HFFc6 (cell line): ENCODE measurements at regions not wholly inside any gene's neighbourhood (a gene's known extent, or its start where the extent isn't known, plus 50 kb on each side); places are given as distances from the start of the nearest gene placed in this dataset.
"Not testable (repeated sequence)": the region's sequence is repeated elsewhere in the genome, so short reads cannot be mapped to it uniquely, and the experiment has no call there.

ENCODE experiments used
- DNase-seq: peaks from one replicate; pipeline ENCODE4 v3.0.0-alpha.2; 2018
- H3K27ac Mint-ChIP-seq: 2 replicates; pipeline ENCODE4 v1.8.0; 2020; ENCODE audit warnings: mild to moderate bottlenecking, mixed read lengths
- H3K27me3 Mint-ChIP-seq: 2 replicates; pipeline ENCODE4 v1.8.0; 2021; ENCODE audit warnings: mild to moderate bottlenecking, moderate library complexity, mixed read lengths; ENCODE audit not compliant: insufficient read depth
- H3K36me3 Mint-ChIP-seq: 2 replicates; pipeline ENCODE4 v1.8.0; 2021; ENCODE audit warnings: low read depth, mixed read lengths
- H3K4me1 Mint-ChIP-seq: 2 replicates; pipeline ENCODE4 v1.8.0; 2020; ENCODE audit warnings: low read depth, mixed read lengths
- H3K4me3 Mint-ChIP-seq: 2 replicates; pipeline ENCODE4 v1.8.0; 2020; ENCODE audit warnings: mild to moderate bottlenecking, moderate library complexity, mixed read lengths
- H3K9me3 Mint-ChIP-seq: 2 replicates; pipeline ENCODE4 v1.8.0; 2020; ENCODE audit warnings: mild to moderate bottlenecking, mixed read lengths
- CTCF ChIP-seq: fragments of 200-600 bp; sonication (generic); IDR thresholded peaks from 2 replicates; pipeline ENCODE4 v1.5.0; 2021; ENCODE audit warnings: antibody characterized with exemption, mild to moderate bottlenecking

- Mint-ChIP-seq H3K4me3 (no peak overlapping the region), H3K27ac (no peak overlapping the region), H3K4me1 (no peaks in the 10 kb centered on the region), H3K27me3 (peaks cover 3% of the 10 kb centered on the region), H3K9me3 (peaks cover 14% of the 10 kb centered on the region), H3K36me3 (no peaks in the 10 kb centered on the region)
- TF ChIP-seq CTCF = no peak
- no peak for DNase-seq
These were observed 79.0 kb downstream of the ASCL4 start for GRCh38 chr12:107853479-107853878.

DNA sequence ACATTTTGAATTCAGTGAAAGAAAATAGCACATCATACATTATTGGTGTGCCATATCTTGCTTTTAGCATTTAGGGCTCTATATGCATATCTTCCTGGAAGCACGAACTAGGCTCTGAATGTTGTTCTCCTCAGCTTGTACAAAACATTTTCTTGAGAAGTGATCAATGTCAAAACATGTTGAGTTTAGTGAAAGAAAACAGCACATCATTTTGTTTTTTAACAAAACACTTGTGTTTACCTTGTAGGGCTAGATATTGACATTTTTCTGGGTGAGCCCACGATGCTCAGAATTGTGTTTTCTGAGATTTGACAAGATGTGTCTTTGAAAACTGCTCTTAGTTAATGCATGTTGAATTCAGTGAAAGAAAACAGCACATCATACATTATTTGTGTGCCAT lies 81.0 kb downstream of the ASCL4 start:
- H3K36me3 Mint-ChIP-seq = no peaks in the 10 kb centered on the region
- H3K27me3 Mint-ChIP-seq = peaks cover under 1% of the 10 kb centered on the region
- no peaks in the 10 kb centered on the region; the same call in 1 of the 2 replicates for H3K9me3 Mint-ChIP-seq
- H3K27ac Mint-ChIP-seq = no peak overlapping the region
- no peak for DNase-seq
- H3K4me3 Mint-ChIP-seq = no peak overlapping the region
- TF ChIP-seq CTCF = no peak
- no peaks in the 10 kb centered on the region for H3K4me1 Mint-ChIP-seq

DNA sequence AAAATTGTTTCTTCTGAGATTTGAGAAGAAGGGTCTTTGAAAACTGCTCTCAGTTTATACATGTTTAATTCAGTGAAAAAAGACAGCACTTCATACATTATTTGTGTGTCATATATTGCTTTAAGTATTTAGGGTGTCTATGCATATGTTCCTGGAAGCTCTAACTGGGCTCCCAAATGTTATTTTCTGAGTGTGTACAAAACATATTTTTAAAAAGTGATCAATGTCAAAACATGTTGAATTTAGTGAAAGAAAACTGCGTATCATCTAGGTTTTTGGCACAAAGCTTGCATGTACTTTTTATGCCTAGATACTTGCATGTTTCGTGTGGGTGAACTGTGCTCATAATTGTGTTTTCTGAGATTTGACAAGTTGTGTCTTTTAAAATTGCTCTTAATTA lies 81.6 kb downstream of the ASCL4 start:
- Mint-ChIP-seq H3K27me3 (peaks cover 1% of the 10 kb centered on the region), H3K36me3 (no peaks in the 10 kb centered on the region), H3K4me3 (no peak overlapping the region), H3K4me1 (no peaks in the 10 kb centered on the region), H3K27ac (no peak overlapping the region), H3K9me3 (no peaks in the 10 kb centered on the region; the same call in 1 of the 2 replicates)
- no peak for TF ChIP-seq CTCF
- no peak for DNase-seq

DNA sequence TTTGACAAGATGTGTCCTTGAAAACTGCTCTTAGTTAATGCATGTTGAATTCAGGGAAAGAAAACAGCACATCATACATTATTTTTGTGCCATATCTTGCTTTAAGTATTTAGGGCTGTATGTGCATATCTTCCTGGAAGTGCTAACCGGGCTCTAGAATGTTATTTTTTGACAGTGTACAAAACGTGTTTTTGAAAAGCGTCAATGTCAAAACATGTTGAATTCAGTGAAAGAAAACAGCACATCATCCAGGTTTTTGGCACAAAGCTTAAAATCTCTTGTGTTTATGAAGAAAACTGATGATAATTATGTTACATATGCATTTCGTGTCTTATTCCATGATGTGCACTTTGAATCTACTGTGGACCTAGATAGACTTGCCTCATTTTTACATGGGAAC lies 82.7 kb downstream of the ASCL4 start:
- no peak for TF ChIP-seq CTCF
- H3K36me3 Mint-ChIP-seq = no peaks in the 10 kb centered on the region
- DNase-seq = no peak
- no peak overlapping the region for H3K27ac Mint-ChIP-seq
- no peaks in the 10 kb centered on the region for H3K4me1 Mint-ChIP-seq
- H3K4me3 Mint-ChIP-seq = no peak overlapping the region
- peaks cover 1% of the 10 kb centered on the region for H3K27me3 Mint-ChIP-seq
- no peaks in the 10 kb centered on the region; the same call in 1 of the 2 replicates for H3K9me3 Mint-ChIP-seq

GRCh38 chr12:107859367-107859766 lies 84.9 kb downstream of the ASCL4 start:
- DNase-seq = no peak
- no peak for TF ChIP-seq CTCF
- Mint-ChIP-seq H3K4me3 (no peak overlapping the region), H3K9me3 (peaks cover 5% of the 10 kb centered on the region), H3K4me1 (no peaks in the 10 kb centered on the region), H3K27ac (no peak overlapping the region), H3K27me3 (peaks cover 1% of the 10 kb centered on the region; the same call in 1 of the 2 replicates), H3K36me3 (no peaks in the 10 kb centered on the region)

- no peaks in the 10 kb centered on the region for H3K36me3 Mint-ChIP-seq
- H3K4me1 Mint-ChIP-seq = no peaks in the 10 kb centered on the region
- no peak for DNase-seq
- H3K27me3 Mint-ChIP-seq = peaks cover 1% of the 10 kb centered on the region; the same call in 1 of the 2 replicates
- no peak for TF ChIP-seq CTCF
- H3K27ac Mint-ChIP-seq = no peak overlapping the region
- H3K9me3 Mint-ChIP-seq = peaks cover 10% of the 10 kb centered on the region
- H3K4me3 Mint-ChIP-seq = no peak overlapping the region
These were observed 89.7 kb downstream of the ASCL4 start for GRCh38 chr12:107864235-107864634.

DNA sequence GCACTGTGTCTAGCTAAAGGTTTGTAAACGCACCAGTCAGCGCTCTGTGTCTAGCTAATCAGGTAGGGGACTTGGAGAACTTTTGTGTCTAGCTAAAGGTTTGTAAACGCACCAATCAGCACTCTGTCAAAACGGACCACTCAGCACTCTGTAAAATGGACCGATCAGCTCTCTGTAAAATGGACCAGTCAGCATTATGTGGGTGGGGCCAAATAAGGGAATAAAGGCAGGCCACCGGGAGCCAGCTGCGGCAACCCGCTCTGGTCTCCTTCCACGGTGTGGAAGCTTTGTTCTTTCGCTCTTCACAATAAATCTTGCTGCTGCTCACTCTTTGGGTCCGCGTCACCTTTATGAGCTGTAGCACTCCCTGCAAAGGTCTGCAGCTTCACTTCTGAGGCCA lies 90.2 kb downstream of the ASCL4 start:
- DNase-seq, H3K27me3 Mint-ChIP-seq, H3K4me3 Mint-ChIP-seq, H3K27ac Mint-ChIP-seq, H3K4me1 Mint-ChIP-seq, H3K36me3 Mint-ChIP-seq: not testable (repeated sequence)
- H3K9me3 Mint-ChIP-seq = peaks cover 10% of the 10 kb centered on the region
